Astrocyte (in vitro differentiated cells and primary cell): ENCODE measurements at regions not wholly inside any gene's neighbourhood (a gene's known extent, or its start where the extent isn't known, plus 50 kb on each side); places are given as distances from the start of the nearest gene placed in this dataset.

ENCODE experiments used
- EZH2 ChIP-seq: IDR thresholded peaks from 2 replicates; pipeline ENCODE4 v1.6.1; 2012; ENCODE audit warnings: mild to moderate bottlenecking, low read length, inconsistent platforms; ENCODE audit not compliant: insufficient read depth
- TF ChIP-seq, protein P1 (sequence below): IDR thresholded peaks from 2 replicates; pipeline ENCODE4 v1.5.1; 2011; ENCODE audit warnings: low read depth, mild to moderate bottlenecking, inconsistent platforms, low read length, moderate library complexity; ENCODE audit not compliant: insufficient read depth

DNA sequence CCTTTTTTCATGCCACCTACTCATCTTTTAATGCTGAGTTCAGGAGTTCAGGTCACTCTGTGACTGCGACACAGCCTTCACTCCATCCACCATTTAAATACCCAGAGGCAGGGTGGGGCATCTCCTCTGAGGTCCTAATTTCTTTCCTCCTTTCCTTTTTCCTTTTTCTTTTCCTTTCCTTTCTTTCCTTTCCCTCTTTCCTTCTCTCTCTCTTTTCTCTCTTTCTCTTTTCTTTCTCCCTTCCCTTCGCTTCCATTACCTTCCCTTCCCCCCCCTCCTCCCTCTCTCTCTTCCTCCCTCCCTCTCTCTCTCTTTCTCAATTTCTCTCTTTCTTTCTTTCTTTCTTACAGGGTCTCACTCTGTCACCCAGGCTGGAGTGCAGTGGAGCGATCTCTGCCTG lies 145.9 kb upstream of the SVIL start:
- TF ChIP-seq, protein P1, sequence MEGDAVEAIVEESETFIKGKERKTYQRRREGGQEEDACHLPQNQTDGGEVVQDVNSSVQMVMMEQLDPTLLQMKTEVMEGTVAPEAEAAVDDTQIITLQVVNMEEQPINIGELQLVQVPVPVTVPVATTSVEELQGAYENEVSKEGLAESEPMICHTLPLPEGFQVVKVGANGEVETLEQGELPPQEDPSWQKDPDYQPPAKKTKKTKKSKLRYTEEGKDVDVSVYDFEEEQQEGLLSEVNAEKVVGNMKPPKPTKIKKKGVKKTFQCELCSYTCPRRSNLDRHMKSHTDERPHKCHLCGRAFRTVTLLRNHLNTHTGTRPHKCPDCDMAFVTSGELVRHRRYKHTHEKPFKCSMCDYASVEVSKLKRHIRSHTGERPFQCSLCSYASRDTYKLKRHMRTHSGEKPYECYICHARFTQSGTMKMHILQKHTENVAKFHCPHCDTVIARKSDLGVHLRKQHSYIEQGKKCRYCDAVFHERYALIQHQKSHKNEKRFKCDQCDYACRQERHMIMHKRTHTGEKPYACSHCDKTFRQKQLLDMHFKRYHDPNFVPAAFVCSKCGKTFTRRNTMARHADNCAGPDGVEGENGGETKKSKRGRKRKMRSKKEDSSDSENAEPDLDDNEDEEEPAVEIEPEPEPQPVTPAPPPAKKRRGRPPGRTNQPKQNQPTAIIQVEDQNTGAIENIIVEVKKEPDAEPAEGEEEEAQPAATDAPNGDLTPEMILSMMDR: no peak
- TF ChIP-seq EZH2: no peak
